SH-SY5Y (cell line): ENCODE measurements at regions not wholly inside any gene's neighbourhood (a gene's known extent, or its start where the extent isn't known, plus 50 kb on each side); places are given as distances from the start of the nearest gene placed in this dataset.

Experiments used
- GATA2 ChIP-seq: IDR thresholded peaks from 2 replicates; pipeline ENCODE4 v1.6.1; 2011; ENCODE audit warnings: mild to moderate bottlenecking, low read depth, low read length
- GATA3 ChIP-seq: IDR thresholded peaks from 2 replicates; pipeline ENCODE4 v1.6.1; 2011; ENCODE audit warnings: low read depth, mild to moderate bottlenecking, low read length, moderate library complexity

GRCh38 chr12:124230789-124231188 lies 64.1 kb upstream of the RFLNA start:
- TF ChIP-seq GATA2, result no peak
- TF ChIP-seq GATA3, result no peak
